Osteocyte (in vitro differentiated cells): ENCODE measurements at regions not wholly inside any gene's neighbourhood (a gene's known extent, or its start where the extent isn't known, plus 50 kb on each side); places are given as distances from the start of the nearest gene placed in this dataset.
A peak's percentile ranks its signal among the peaks of the same experiment; 100 is the strongest.

Source experiments
- DNase-seq: peaks from one replicate; pipeline ENCODE4 v3.0.0; 2021; ENCODE audit warnings: mixed read lengths; ENCODE audit not compliant: unreplicated experiment; ENCODE audit errors: extremely low spot score
- H3K27ac Mint-ChIP-seq: one replicate; pipeline ENCODE4 v1.8.0; 2021; ENCODE audit warnings: mild to moderate bottlenecking, mixed read lengths; ENCODE audit not compliant: unreplicated experiment
- H3K27me3 Mint-ChIP-seq: one replicate; pipeline ENCODE4 v1.8.0; 2021; ENCODE audit warnings: mixed read lengths; ENCODE audit not compliant: unreplicated experiment
- H3K36me3 Mint-ChIP-seq: one replicate; pipeline ENCODE4 v1.8.0; 2021; ENCODE audit warnings: mixed read lengths; ENCODE audit not compliant: unreplicated experiment
- H3K4me1 Mint-ChIP-seq: one replicate; pipeline ENCODE4 v1.8.0; 2021; ENCODE audit warnings: mixed read lengths; ENCODE audit not compliant: unreplicated experiment
- H3K4me3 Mint-ChIP-seq: one replicate; pipeline ENCODE4 v1.8.0; 2021; ENCODE audit warnings: mild to moderate bottlenecking, moderate library complexity, mixed read lengths; ENCODE audit not compliant: unreplicated experiment
- H3K9me3 Mint-ChIP-seq: one replicate; pipeline ENCODE4 v1.8.0; 2021; ENCODE audit warnings: mixed read lengths; ENCODE audit not compliant: unreplicated experiment
- TF ChIP-seq, protein P1 (sequence below): fragments of 200-600 bp; sonication (generic); IDR thresholded peaks from 2 replicates; pipeline ENCODE4 v1.5.0; 2021; ENCODE audit warnings: antibody characterized with exemption, mild to moderate bottlenecking, moderate library complexity

DNA sequence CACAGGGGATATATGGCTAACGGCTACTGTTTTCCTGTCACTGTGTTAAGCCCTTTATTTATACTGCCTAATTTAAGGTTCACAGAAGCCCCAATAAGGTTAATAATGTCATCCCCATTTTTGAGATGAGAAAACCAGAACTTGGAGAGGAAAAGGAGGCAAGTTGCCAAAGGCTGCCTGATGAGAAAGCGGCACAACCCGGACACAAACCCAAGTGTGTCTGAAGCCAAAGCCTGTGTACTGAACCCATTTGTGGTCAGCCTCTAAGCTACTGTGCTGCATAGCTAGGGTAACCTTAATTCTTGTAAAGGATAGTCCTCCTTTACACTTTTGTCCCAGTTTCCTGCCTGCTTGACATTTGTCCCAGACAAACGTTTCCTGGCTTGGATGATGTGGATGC lies 954.7 kb upstream of the FANCL start:
- H3K4me3 Mint-ChIP-seq = no peak overlapping the region
- H3K4me1 Mint-ChIP-seq = no peaks in the 10 kb centered on the region
- no peaks in the 10 kb centered on the region for H3K27me3 Mint-ChIP-seq
- H3K36me3 Mint-ChIP-seq = no peaks in the 10 kb centered on the region
- H3K27ac Mint-ChIP-seq = no peak overlapping the region
- no peak for DNase-seq
- no peaks in the 10 kb centered on the region for H3K9me3 Mint-ChIP-seq
- TF ChIP-seq, protein P1, sequence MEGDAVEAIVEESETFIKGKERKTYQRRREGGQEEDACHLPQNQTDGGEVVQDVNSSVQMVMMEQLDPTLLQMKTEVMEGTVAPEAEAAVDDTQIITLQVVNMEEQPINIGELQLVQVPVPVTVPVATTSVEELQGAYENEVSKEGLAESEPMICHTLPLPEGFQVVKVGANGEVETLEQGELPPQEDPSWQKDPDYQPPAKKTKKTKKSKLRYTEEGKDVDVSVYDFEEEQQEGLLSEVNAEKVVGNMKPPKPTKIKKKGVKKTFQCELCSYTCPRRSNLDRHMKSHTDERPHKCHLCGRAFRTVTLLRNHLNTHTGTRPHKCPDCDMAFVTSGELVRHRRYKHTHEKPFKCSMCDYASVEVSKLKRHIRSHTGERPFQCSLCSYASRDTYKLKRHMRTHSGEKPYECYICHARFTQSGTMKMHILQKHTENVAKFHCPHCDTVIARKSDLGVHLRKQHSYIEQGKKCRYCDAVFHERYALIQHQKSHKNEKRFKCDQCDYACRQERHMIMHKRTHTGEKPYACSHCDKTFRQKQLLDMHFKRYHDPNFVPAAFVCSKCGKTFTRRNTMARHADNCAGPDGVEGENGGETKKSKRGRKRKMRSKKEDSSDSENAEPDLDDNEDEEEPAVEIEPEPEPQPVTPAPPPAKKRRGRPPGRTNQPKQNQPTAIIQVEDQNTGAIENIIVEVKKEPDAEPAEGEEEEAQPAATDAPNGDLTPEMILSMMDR = no peak

DNA sequence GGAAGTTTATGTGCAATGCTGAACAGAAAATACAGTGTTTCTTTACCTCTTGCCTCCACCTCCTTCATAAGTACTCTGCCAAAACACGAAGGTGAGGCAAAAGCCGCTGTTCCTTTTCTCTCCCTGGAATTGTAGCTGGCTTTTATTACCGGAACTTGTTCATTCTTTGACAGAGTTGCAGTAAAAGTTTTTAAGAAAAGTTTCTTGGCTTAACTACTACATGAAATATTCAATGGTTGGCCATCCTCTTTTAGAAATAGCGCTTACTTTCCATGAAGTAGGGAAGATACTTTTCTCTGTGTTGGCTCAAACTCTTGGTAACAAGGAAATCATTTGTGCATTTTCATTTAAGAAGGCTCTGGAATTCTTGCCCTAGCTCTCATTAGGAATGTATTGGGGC lies 950.7 kb upstream of the FANCL start:
- no peak overlapping the region for H3K27ac Mint-ChIP-seq
- TF ChIP-seq, protein P1 = no peak
- no peak overlapping the region for H3K4me3 Mint-ChIP-seq
- H3K4me1 Mint-ChIP-seq = no peaks in the 10 kb centered on the region
- H3K27me3 Mint-ChIP-seq = no peaks in the 10 kb centered on the region
- H3K9me3 Mint-ChIP-seq = no peaks in the 10 kb centered on the region
- no peak for DNase-seq
- H3K36me3 Mint-ChIP-seq = no peaks in the 10 kb centered on the region

DNA sequence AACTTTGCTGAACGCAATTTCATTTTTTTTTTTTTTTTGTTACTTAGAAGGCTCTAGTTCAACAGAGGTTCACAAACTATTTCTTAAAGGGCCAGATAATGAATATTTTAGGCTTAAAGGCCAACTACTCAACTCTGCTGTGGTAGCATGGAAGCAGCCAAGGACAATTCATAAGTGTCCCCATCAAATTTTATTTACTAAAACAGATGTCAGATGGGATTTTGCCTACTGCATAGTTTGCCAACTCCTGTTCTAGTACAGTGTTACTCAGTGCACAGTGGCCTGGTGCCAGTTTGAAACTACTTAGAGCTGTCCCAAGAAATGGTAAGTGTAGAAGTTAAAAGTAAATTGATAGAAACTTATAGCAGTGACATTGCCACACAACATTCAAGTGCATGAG lies 949.4 kb upstream of the FANCL start:
- Mint-ChIP-seq H3K9me3 (no peaks in the 10 kb centered on the region), H3K36me3 (no peaks in the 10 kb centered on the region), H3K4me3 (no peak overlapping the region), H3K4me1 (no peaks in the 10 kb centered on the region), H3K27ac (no peak overlapping the region), H3K27me3 (no peaks in the 10 kb centered on the region)
- DNase-seq = no peak
- TF ChIP-seq, protein P1 = no peak

DNA sequence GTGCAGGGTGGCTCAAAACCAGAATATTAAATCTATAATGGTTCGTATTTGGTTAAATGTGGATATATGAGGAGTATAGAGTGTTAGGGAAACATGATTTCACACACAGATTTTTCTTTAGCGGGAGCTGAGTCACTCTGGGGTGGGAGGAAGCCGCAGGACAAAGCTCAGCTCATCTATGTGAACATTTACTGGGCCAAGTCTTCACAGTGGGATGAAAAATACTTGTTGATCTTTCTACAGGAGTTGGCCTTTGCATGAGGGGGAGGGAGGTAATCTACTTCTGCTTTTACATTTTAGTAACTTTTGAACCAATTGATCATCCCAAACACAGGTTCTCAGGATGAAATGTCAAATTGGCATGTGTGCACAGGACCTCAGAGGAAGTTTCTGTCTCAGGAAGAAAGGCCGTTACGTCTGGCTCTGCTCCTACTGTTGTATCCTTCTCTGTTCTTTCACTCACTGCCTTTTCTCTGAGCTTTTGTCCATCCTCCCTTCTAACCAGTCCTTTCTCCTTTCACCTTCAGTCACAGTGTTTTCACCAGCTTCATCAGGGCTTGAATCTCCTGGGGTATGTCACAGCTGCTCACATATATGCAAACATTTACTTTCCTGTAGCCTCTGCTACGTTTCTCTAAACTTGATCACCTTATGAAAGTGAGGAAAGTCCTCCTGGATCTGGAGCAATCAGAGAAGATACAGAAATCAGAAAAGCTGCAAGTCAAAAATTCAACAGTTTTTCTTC lies 943.3 kb upstream of the FANCL start:
- Mint-ChIP-seq H3K4me3 (no peak overlapping the region), H3K9me3 (no peaks in the 10 kb centered on the region), H3K27ac (peak overlapping the region; percentile 13), H3K36me3 (no peaks in the 10 kb centered on the region), H3K27me3 (peaks cover 2% of the 10 kb centered on the region), H3K4me1 (peaks cover 20% of the 10 kb centered on the region)
- TF ChIP-seq, protein P1 = no peak
- DNase-seq = no peak

DNA sequence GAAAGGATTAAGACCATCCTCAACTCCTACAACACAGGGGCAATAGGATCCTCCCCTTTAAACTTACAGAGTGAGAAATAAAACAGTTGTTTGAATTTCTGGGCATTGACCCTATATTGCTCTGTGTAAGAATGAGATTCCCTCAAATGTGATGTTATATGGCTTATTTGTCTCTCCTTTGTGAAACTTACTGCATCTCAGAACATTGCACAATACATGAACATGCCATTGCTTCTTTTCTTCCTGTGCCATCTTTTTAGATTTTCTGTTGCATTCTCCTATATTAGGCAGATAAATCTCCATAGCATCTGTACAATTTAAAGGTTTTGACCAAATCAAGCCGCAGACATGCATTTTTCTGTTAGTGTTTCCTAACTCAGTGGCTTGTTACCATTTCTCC lies 941.9 kb upstream of the FANCL start:
- Mint-ChIP-seq H3K4me3 (no peak overlapping the region), H3K4me1 (peaks cover 20% of the 10 kb centered on the region), H3K36me3 (no peaks in the 10 kb centered on the region), H3K9me3 (no peaks in the 10 kb centered on the region), H3K27ac (no peak overlapping the region), H3K27me3 (peaks cover 2% of the 10 kb centered on the region)
- TF ChIP-seq, protein P1 = no peak
- DNase-seq = no peak
